ENCODE measurements at regions not wholly inside any gene's neighbourhood (a gene's known extent, or its start where the extent isn't known, plus 50 kb on each side); places are given as distances from the start of the nearest gene placed in this dataset.

GRCh38 chr12:60138526-60138925 lies 542.7 kb downstream of the SLC16A7 start (continued):
- TF ChIP-seq HDAC2 (IDR thresholded peaks at IDR 0.05; ENCODE audit: borderline replicate concordance in 1 of 2, low read depth in 2 of 2, low read length in 2 of 2) (no peak), SP4 (IDR thresholded peaks at IDR 0.05; ENCODE audit: low read length) (no peak), JUN (IDR thresholded peaks at IDR 0.05; ENCODE audit: low read depth, low read length) (no peak), ASH2L (IDR thresholded peaks at IDR 0.05; ENCODE audit: low read length) (no peak), ZNF274 (IDR thresholded peaks at IDR 0.05; ENCODE audit: borderline replicate concordance, extremely low read depth, low read length) (no peak)
